K562 (cell line): ENCODE measurements at regions not wholly inside any gene's neighbourhood (a gene's known extent, or its start where the extent isn't known, plus 50 kb on each side); places are given as distances from the start of the nearest gene placed in this dataset.

Source experiments
- ATAC-seq: fragments of 200-7000 bp; cut with Tn5 transposase; 3 replicates; pipeline ENCODE4 v1.9.1; 2020; ENCODE audit warnings: moderate library complexity
- BruUV-seq: library from RNA; stranded (reverse); fragments of 400-500 nt; replicated peaks from 2 replicates; lab custom pipeline; 2021; lab: Mats Ljungman, UMichigan
- CTCF ChIA-PET: fragments of 300-600 bp; formaldehyde crosslinking; extraction: SDS; loops from one replicate; lab custom pipeline; 2021; ENCODE audit warnings: low intra/inter-chr PET ratio; lab: Yijun Ruan, JAX
- POLR2A ChIA-PET: fragments of 300-600, 350-650 bp; sonication (Branson Sonifier 250); formaldehyde crosslinking; extraction: SDS; loops from one replicate; lab custom pipeline; 2021; ENCODE audit warnings: antibody characterized with exemption, inconsistent platforms; lab: Yijun Ruan, JAX
- DNase-seq, 4 experiments: peaks; one replicate each; pipeline versions ENCODE4 v3.0.0 to v3.0.0-alpha.2; 2011 to 2018; ENCODE audit warnings: low spot score in 3 of 4, mixed read lengths in 3 of 4; ENCODE audit errors: extremely low read depth in 1 of 4
- FAIRE-seq: peaks from 2 replicates; lab custom pipeline; 2011; peaks lifted over from hg19 to GRCh38; lab: Jason Lieb, UNC
- H2AFZ ChIP-seq: 2 replicates; pipeline ENCODE4 v1.6.0; 2011; ENCODE audit warnings: low read depth, low read length, control low read depth, inconsistent platforms
- H3K27ac ChIP-seq: fragments of 200-600 bp; 3 replicates; pipeline ENCODE4 v1.8.0; 2011; ENCODE audit warnings: low read depth, mild to moderate bottlenecking, control low read depth, inconsistent platforms, low read length, moderate library complexity, mixed read lengths; ENCODE audit errors: extremely low read depth
- H3K27me3 ChIP-seq, 2 experiments: fragments of 300-600 bp in 1 of 2; 2 replicates in 1 of 2; 3 replicates in 1 of 2; pipeline versions ENCODE4 v1.6.0 to v1.8.0; 2011; ENCODE audit warnings: inconsistent platforms in 2 of 2, low read length in 2 of 2, mild to moderate bottlenecking in 1 of 2, mixed read lengths in 1 of 2, moderate library complexity in 1 of 2; ENCODE audit not compliant: control insufficient read depth in 2 of 2, insufficient read depth in 2 of 2
- H3K36me3 ChIP-seq: fragments of 300-600 bp; 3 replicates; pipeline ENCODE4 v1.8.0; 2011; ENCODE audit warnings: mild to moderate bottlenecking, low read length, inconsistent platforms; ENCODE audit not compliant: control insufficient read depth, insufficient read depth
- H3K4me1 ChIP-seq, 2 experiments: fragments of 200-600 bp in 1 of 2; replicated peaks in 1 of 2; 2 replicates in 1 of 2; 3 replicates in 1 of 2; pipeline versions ENCODE4 v1.5.1 to v1.8.0; 2011; ENCODE audit warnings: inconsistent platforms in 2 of 2, low read length in 2 of 2, mild to moderate bottlenecking in 1 of 2, mixed read lengths in 1 of 2, moderate library complexity in 1 of 2; ENCODE audit not compliant: control insufficient read depth in 2 of 2, insufficient read depth in 2 of 2
- H3K4me2 ChIP-seq: 2 replicates; pipeline ENCODE4 v1.6.1; 2011; ENCODE audit warnings: low read length, control low read depth, inconsistent platforms, mixed read lengths; ENCODE audit not compliant: insufficient read depth
- H3K4me3 ChIP-seq: fragments of 200-600 bp; sonication (generic), shearing (Covaris generic); 2 replicates; pipeline ENCODE4 v1.5.1; 2016; ENCODE audit warnings: control low read depth, inconsistent platforms
- H3K79me2 ChIP-seq: fragments of 200-600 bp; 3 replicates; pipeline ENCODE4 v1.8.0; 2011; ENCODE audit warnings: low read length, inconsistent platforms; ENCODE audit not compliant: control insufficient read depth, insufficient read depth
- H3K9ac ChIP-seq, 2 experiments: 2 replicates each; pipeline versions ENCODE4 v1.6.0 to v1.6.1; 2011; ENCODE audit warnings: low read depth in 2 of 2, low read length in 2 of 2, control low read depth in 1 of 2, inconsistent platforms in 1 of 2, mild to moderate bottlenecking in 1 of 2, mixed read lengths in 1 of 2; ENCODE audit not compliant: insufficient read depth in 1 of 2
- H3K9me1 ChIP-seq: one replicate; pipeline ENCODE4 v1.6.0; 2011; ENCODE audit warnings: inconsistent platforms, mild to moderate bottlenecking, low read length, moderate library complexity; ENCODE audit not compliant: control insufficient read depth, insufficient read depth
- H3K9me3 ChIP-seq: replicated peaks from 2 replicates; pipeline ENCODE4 v1.5.1; 2011; ENCODE audit warnings: low read depth, low read length, inconsistent platforms; ENCODE audit not compliant: control insufficient read depth, insufficient read depth
- H4K20me1 ChIP-seq: replicated peaks from 2 replicates; pipeline ENCODE4 v1.6.1; 2011; ENCODE audit warnings: low read length, inconsistent platforms, mixed read lengths; ENCODE audit not compliant: control insufficient read depth, insufficient read depth
- BHLHE40 ChIP-seq: IDR thresholded peaks from 2 replicates; pipeline ENCODE4 v1.6.1; 2011; ENCODE audit warnings: low read length, improper control_type of control experiment
- KLF6 ChIP-seq: fragments of 250-450 bp; sonication (Bioruptor Pico); IDR thresholded peaks from 2 replicates; pipeline ENCODE4 v1.4.0; 2020; ENCODE audit warnings: mild to moderate bottlenecking, moderate library complexity, borderline replicate concordance
- PBX2 ChIP-seq, 2 experiments: IDR thresholded peaks in 1 of 2; conservative IDR thresholded peaks in 1 of 2; 2 replicates each; pipeline ENCODE4 v1.6.1; 2016; ENCODE audit warnings: low read depth in 2 of 2, mild to moderate bottlenecking in 1 of 2, missing compliant biosample characterization in 1 of 2, missing genetic modification characterization in 1 of 2, moderate library complexity in 1 of 2
- PURB ChIP-seq: sonication (generic); formaldehyde crosslinking; IDR thresholded peaks from 2 replicates; pipeline ENCODE4 v1.9.0; 2021; ENCODE audit warnings: low read depth, mild to moderate bottlenecking, missing genetic modification reagents
- RBM14 ChIP-seq: fragments of 200-400 bp; formaldehyde crosslinking; IDR thresholded peaks from 2 replicates; pipeline ENCODE4 v1.6.1; 2018; ENCODE audit warnings: low read depth, mild to moderate bottlenecking, low read length, moderate library complexity, borderline replicate concordance; ENCODE audit not compliant: insufficient read depth
- SETDB1 ChIP-seq: IDR thresholded peaks from one replicate; pipeline ENCODE4 v1.6.1; 2012; ENCODE audit warnings: low read length, control low read depth, inconsistent platforms
- SFPQ ChIP-seq: fragments of 200-400 bp; formaldehyde crosslinking; IDR thresholded peaks from 2 replicates; pipeline ENCODE4 v1.6.1; 2017; ENCODE audit warnings: mild to moderate bottlenecking, low read depth, low read length, moderate library complexity
- XRCC3 ChIP-seq: fragments of 450-650 bp; IDR thresholded peaks from 2 replicates; pipeline ENCODE4 v1.6.1; 2017; ENCODE audit warnings: mild to moderate bottlenecking, moderate library complexity
- WGBS: fragments of 100-300 bp; shearing (Covaris generic); methylation state at CpG from one replicate; pipeline ENCODE4 v1.1.6; 2016; ENCODE audit warnings: low coverage, mixed read lengths; ENCODE audit not compliant: insufficient coverage; ENCODE audit errors: missing lambda C conversion rate; 5-methylcytosine and 5-hydroxymethylcytosine counted together
- in situ Hi-C: fragments of 300-500 bp; cut with MboI; formaldehyde crosslinking; loops from 4 replicates; pipeline ENCODE4 v1.15.0; 2018; ENCODE audit warnings: inconsistent platforms, mixed read lengths
- intact Hi-C: fragments of 100-400 bp; cut with micrococcal nuclease; formaldehyde crosslinking; loops from 2 replicates; pipeline ENCODE4 v1.14.2; 2022

- no peak overlapping the region for H3K4me2 ChIP-seq
- BruUV-seq: no TSS peak
- no peaks in the 10 kb centered on the region for H3K9me3 ChIP-seq
- POLR2A ChIA-PET: no interaction called here
- H3K4me3 ChIP-seq: no peak overlapping the region
- no peaks in the 10 kb centered on the region for H3K79me2 ChIP-seq
- no peaks in the 10 kb centered on the region for H4K20me1 ChIP-seq
- CTCF ChIA-PET: no interaction called here
- H3K27me3 ChIP-seq: no peaks in the 10 kb centered on the region
- H3K9me1 ChIP-seq: no peaks in the 10 kb centered on the region
- ATAC-seq (no peak), DNase-seq (no peak), FAIRE-seq (no peak)
- no peaks in the 10 kb centered on the region for H3K4me1 ChIP-seq
- H3K9ac ChIP-seq: no peak overlapping the region
- intact Hi-C loops: no loop called here
- no peaks in the 10 kb centered on the region for H3K36me3 ChIP-seq
- H3K27ac ChIP-seq: no peak overlapping the region
- in situ Hi-C loops: no loop called here
- no peak overlapping the region for H2AFZ ChIP-seq
- TF ChIP-seq XRCC3 (no peak), PURB (CRISPR knock-in tag) (no peak), SFPQ (no peak), SETDB1 (no peak), PBX2 (CRISPR knock-in tag; IDR thresholded peaks at IDR 0.05; ENCODE audit: low read depth) (no peak), PBX2 (tag; conservative IDR thresholded peaks at IDR 0.05; ENCODE audit: low read depth) (no peak), BHLHE40 (no peak), KLF6 (no peak), RBM14 (no peak)
- 0% methylated on average over 3 of the region's 3 CpGs for WGBS
These were observed 748.0 kb upstream of the PCDH7 start for GRCh38 chr4:29972121-29972520.
